ENCODE measurements at regions not wholly inside any gene's neighbourhood (a gene's known extent, or its start where the extent isn't known, plus 50 kb on each side); places are given as distances from the start of the nearest gene placed in this dataset.

DNA sequence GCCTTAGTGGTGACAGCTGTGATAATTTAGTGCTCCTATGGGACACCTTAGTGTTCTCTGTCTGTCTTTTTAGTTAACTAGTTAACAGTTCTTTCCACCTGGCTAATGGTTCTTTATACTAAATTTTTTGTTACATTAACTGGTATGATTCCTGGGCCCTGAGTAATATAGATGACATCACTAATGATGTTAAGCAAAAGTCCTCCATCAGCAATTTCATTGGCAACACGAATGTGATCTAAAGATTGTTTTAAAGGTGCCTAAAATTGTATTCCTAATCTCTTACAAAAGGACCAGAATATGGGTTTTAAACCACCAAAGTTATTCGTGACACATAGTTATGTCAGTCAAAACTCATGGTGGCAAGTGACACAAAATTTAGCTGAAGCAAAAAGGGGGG is 235.3 kb downstream of the TENT4A start:
- TF ChIP-seq CTCF (IDR thresholded peaks at IDR 0.05): no peak
- TF ChIP-seq POLR2AphosphoS5 (IDR thresholded peaks at IDR 0.05): no peak
- no peak for TF ChIP-seq POLR2A (IDR thresholded peaks at IDR 0.05)
- TF ChIP-seq EP300 (IDR thresholded peaks at IDR 0.05): no peak
- H3K9me3 ChIP-seq: no peaks in the 10 kb centered on the region
- WGBS: 43% methylated on average over 2 of the region's 2 CpGs
- no peak overlapping the region for H3K27ac ChIP-seq
- H3K4me1 ChIP-seq: no peaks in the 10 kb centered on the region
- H3K4me3 ChIP-seq: no peak overlapping the region
- no peaks in the 10 kb centered on the region for H3K36me3 ChIP-seq
- DNase-seq (ENCODE audit: low spot score in 2 of 2): no peak
- H3K27me3 ChIP-seq: peaks cover 7% of the 10 kb centered on the region

DNA sequence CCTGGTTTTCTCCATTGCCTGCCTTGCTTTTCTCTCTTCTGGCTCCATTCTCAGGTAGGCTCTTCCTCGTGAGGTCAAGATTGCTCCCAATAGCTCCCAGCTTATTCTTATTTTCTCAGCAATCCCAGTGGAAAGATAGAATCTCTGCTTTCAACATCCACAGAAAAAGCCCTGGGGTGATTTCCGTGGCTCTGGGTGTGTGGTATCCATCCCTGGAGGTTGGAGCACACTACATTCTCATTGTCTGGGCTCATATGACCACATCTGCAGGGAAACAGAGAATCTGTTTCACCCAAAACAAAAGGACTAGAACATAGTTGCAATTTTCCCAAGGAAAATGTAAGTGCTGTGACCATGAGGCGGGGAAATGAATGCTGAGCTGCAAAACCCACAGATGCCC is 236.0 kb downstream of the TENT4A start:
- Histone ChIP-seq H3K9me3 (no peaks in the 10 kb centered on the region), H3K4me1 (no peaks in the 10 kb centered on the region), H3K27me3 (peaks cover 7% of the 10 kb centered on the region), H3K27ac (no peak overlapping the region), H3K36me3 (no peaks in the 10 kb centered on the region), H3K4me3 (no peak overlapping the region)
- DNase-seq (ENCODE audit: low spot score in 2 of 2): no peak
- TF ChIP-seq POLR2A (IDR thresholded peaks at IDR 0.05): no peak
- TF ChIP-seq EP300 (IDR thresholded peaks at IDR 0.05): no peak
- TF ChIP-seq CTCF (IDR thresholded peaks at IDR 0.05): no peak
- no peak for TF ChIP-seq POLR2AphosphoS5 (IDR thresholded peaks at IDR 0.05)
- 86% methylated on average over 3 of the region's 3 CpGs for WGBS

DNA sequence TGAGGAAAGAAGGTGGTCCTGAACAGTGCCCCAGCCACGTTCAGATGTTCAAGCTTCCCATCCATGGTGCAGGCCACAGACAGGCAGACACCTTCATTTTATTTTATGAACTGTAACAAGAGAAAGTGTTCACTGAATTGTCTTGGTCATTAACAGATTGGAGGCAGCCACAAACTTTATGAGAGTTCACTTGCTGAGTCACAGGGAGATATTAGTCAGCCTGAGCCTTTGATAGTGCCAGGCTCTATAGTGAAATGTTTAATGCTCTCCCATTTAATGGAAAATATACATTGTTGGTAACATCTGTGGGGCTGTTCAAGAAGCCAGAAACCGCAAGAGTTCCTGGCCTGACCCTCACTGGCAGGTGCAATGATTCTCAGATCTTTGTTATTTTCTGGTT is 237.0 kb downstream of the TENT4A start:
- Histone ChIP-seq H3K27me3 (peaks cover 7% of the 10 kb centered on the region), H3K9me3 (no peaks in the 10 kb centered on the region), H3K36me3 (no peaks in the 10 kb centered on the region), H3K4me3 (no peak overlapping the region), H3K4me1 (no peaks in the 10 kb centered on the region), H3K27ac (no peak overlapping the region)
- no peak for TF ChIP-seq EP300 (IDR thresholded peaks at IDR 0.05)
- no peak for TF ChIP-seq POLR2AphosphoS5 (IDR thresholded peaks at IDR 0.05)
- TF ChIP-seq CTCF (IDR thresholded peaks at IDR 0.05): no peak
- TF ChIP-seq POLR2A (IDR thresholded peaks at IDR 0.05): no peak
- WGBS: 59% methylated on average over 2 of the region's 2 CpGs
- DNase-seq (ENCODE audit: low spot score in 2 of 2): no peak

- Histone ChIP-seq H3K4me1 (no peaks in the 10 kb centered on the region), H3K4me3 (no peak overlapping the region), H3K27me3 (peaks cover 7% of the 10 kb centered on the region), H3K9me3 (no peaks in the 10 kb centered on the region), H3K27ac (no peak overlapping the region), H3K36me3 (no peaks in the 10 kb centered on the region)
- WGBS: 45% methylated on average over 5 of the region's 5 CpGs
- DNase-seq (ENCODE audit: low spot score in 2 of 2): no peak
- TF ChIP-seq POLR2A (IDR thresholded peaks at IDR 0.05): no peak
- no peak for TF ChIP-seq CTCF (IDR thresholded peaks at IDR 0.05)
- no peak for TF ChIP-seq EP300 (IDR thresholded peaks at IDR 0.05)
- no peak for TF ChIP-seq POLR2AphosphoS5 (IDR thresholded peaks at IDR 0.05)
Observed at GRCh38 chr5:6950860-6951259, 237.6 kb downstream of the TENT4A start.

DNA sequence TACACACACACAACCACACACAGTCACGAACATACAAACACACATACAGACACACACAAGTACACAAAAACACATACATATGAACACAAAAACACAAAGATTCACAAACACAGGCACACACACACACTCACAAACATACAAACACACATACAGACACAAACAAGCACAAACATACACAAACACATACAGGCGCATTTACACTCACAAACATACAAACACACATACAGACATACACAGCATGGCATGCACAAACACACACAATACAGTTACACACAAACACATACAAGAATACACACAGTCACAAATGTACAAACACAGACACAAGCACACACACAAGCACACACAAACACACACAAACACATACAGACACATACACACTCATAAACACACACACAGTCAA is 247.9 kb downstream of the TENT4A start:
- H3K4me1 ChIP-seq: no peaks in the 10 kb centered on the region
- H3K27me3 ChIP-seq: no peaks in the 10 kb centered on the region
- H3K36me3 ChIP-seq: no peaks in the 10 kb centered on the region
- TF ChIP-seq POLR2AphosphoS5 (IDR thresholded peaks at IDR 0.05): no peak
- TF ChIP-seq EP300 (IDR thresholded peaks at IDR 0.05): no peak
- TF ChIP-seq CTCF (IDR thresholded peaks at IDR 0.05): no peak
- no peak for TF ChIP-seq POLR2A (IDR thresholded peaks at IDR 0.05)
- H3K9me3 ChIP-seq: no peaks in the 10 kb centered on the region
- no peak overlapping the region for H3K27ac ChIP-seq
- no peak overlapping the region for H3K4me3 ChIP-seq
- WGBS: 85% methylated on average over 2 of the region's 2 CpGs
- no peak for DNase-seq (ENCODE audit: low spot score in 2 of 2)

All from suprapubic skin (tissue), 4 donors.